ENCODE measurements at regions not wholly inside any gene's neighbourhood (a gene's known extent, or its start where the extent isn't known, plus 50 kb on each side); places are given as distances from the start of the nearest gene placed in this dataset.

DNA sequence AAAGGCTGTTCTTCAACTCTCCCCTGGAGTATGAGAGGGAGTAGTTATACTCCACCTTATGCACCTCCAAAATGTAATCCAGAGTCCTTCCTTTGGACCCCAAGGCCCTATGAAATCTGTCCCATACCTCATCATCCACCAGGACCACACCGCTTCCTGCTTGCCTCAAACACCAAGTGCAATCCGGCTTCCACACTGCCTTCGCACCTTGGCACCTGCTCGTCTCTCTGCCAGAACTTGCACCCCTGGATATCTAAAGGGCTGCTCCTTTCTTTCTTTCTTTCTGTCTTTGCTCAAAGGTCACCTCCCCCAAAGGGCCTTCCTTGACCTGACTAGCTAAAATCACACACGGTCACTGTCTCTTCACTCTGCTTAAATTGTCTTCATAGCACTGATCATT is 63.9 kb upstream of the SHB start:
- no peak for DNase-seq (ENCODE audit: low spot score)
- H3K27me3 Mint-ChIP-seq (ENCODE audit: unreplicated experiment), result peaks cover 3% of the 10 kb centered on the region
- H3K9me3 Mint-ChIP-seq (ENCODE audit: unreplicated experiment), result no peaks in the 10 kb centered on the region
- H3K27ac Mint-ChIP-seq (ENCODE audit: unreplicated experiment), result no peak overlapping the region
- no peaks in the 10 kb centered on the region for H3K4me1 Mint-ChIP-seq (ENCODE audit: unreplicated experiment)
- H3K4me3 Mint-ChIP-seq (ENCODE audit: unreplicated experiment), result no peak overlapping the region
- no peaks in the 10 kb centered on the region for H3K36me3 Mint-ChIP-seq (ENCODE audit: low read depth, unreplicated experiment)
- TF ChIP-seq, protein P1, sequence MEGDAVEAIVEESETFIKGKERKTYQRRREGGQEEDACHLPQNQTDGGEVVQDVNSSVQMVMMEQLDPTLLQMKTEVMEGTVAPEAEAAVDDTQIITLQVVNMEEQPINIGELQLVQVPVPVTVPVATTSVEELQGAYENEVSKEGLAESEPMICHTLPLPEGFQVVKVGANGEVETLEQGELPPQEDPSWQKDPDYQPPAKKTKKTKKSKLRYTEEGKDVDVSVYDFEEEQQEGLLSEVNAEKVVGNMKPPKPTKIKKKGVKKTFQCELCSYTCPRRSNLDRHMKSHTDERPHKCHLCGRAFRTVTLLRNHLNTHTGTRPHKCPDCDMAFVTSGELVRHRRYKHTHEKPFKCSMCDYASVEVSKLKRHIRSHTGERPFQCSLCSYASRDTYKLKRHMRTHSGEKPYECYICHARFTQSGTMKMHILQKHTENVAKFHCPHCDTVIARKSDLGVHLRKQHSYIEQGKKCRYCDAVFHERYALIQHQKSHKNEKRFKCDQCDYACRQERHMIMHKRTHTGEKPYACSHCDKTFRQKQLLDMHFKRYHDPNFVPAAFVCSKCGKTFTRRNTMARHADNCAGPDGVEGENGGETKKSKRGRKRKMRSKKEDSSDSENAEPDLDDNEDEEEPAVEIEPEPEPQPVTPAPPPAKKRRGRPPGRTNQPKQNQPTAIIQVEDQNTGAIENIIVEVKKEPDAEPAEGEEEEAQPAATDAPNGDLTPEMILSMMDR (IDR thresholded peaks at IDR 0.05; ENCODE audit: unreplicated experiment), result no peak

DNA sequence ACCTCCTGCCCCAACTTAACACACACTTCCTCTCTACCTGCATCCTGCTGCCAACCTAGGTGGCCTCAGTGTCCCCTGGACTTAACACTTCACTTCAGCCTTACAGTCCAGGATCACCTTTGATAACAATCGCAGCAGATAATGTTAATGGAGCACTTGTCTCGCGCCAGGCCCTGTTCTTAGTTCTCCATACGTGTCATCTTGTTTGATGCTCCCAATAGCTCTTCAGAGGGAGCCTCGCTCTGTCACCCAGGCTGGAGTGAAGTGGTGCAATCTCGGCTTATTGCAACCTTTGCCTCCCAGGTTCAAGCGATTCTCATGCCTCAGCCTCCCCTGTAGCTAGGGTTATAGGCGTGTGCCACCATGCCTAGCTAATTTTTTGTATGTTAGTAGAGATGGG is 62.7 kb upstream of the SHB start:
- Mint-ChIP-seq H3K9me3 (ENCODE audit: unreplicated experiment) (no peaks in the 10 kb centered on the region), H3K36me3 (ENCODE audit: low read depth, unreplicated experiment) (no peaks in the 10 kb centered on the region), H3K4me1 (ENCODE audit: unreplicated experiment) (no peaks in the 10 kb centered on the region), H3K4me3 (ENCODE audit: unreplicated experiment) (no peak overlapping the region), H3K27ac (ENCODE audit: unreplicated experiment) (no peak overlapping the region), H3K27me3 (ENCODE audit: unreplicated experiment) (peaks cover 3% of the 10 kb centered on the region)
- TF ChIP-seq, protein P1 (IDR thresholded peaks at IDR 0.05; ENCODE audit: unreplicated experiment), result no peak
- no peak for DNase-seq (ENCODE audit: low spot score)

DNA sequence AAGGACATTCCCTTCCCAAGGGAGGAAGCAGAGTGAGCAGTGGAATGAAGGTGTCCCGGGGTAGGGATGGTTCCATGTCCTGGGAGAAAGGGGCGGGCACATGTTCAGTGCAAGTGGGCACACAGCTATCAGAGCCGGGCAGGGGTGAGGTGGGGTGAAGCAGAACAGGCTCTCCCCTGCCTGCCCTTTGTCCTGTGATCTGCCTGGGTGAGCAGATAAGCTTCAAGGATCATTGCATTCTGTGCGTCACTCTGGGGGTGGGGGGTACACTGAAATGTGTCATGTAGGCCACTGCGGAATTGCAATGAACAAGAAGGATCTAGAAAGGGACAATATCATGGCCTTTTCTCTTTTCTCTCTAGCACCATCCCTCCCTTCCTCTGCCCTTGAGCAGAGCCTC is 61.7 kb upstream of the SHB start:
- Mint-ChIP-seq H3K4me3 (ENCODE audit: unreplicated experiment) (no peak overlapping the region), H3K4me1 (ENCODE audit: unreplicated experiment) (peaks cover 5% of the 10 kb centered on the region), H3K9me3 (ENCODE audit: unreplicated experiment) (no peaks in the 10 kb centered on the region), H3K27ac (ENCODE audit: unreplicated experiment) (no peak overlapping the region), H3K27me3 (ENCODE audit: unreplicated experiment) (peaks cover 3% of the 10 kb centered on the region), H3K36me3 (ENCODE audit: low read depth, unreplicated experiment) (no peaks in the 10 kb centered on the region)
- no peak for DNase-seq (ENCODE audit: low spot score)
- TF ChIP-seq, protein P1 (IDR thresholded peaks at IDR 0.05; ENCODE audit: unreplicated experiment), result no peak

DNA sequence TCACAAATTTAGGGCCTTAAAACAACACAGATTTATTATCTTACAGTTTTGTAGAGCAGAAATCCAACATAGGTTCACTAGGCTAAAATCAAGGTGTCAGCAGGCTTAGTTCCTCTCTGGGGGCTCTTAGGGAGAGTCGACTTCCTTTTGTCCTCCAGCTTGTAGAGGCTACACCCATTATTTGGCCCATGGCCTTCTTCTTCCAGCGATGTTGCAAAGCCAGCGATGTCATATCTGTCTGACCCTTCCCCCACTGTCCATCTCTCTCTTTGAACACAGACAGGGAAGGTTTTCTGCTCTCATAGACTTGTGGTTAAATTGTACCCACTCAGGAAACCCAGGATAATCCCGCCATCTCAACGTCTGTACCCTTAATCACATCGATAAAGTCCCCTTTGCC is 60.3 kb upstream of the SHB start:
- peaks cover 4% of the 10 kb centered on the region for H3K36me3 Mint-ChIP-seq (ENCODE audit: low read depth, unreplicated experiment)
- peaks cover 5% of the 10 kb centered on the region for H3K4me1 Mint-ChIP-seq (ENCODE audit: unreplicated experiment)
- H3K9me3 Mint-ChIP-seq (ENCODE audit: unreplicated experiment), result no peaks in the 10 kb centered on the region
- no peak overlapping the region for H3K4me3 Mint-ChIP-seq (ENCODE audit: unreplicated experiment)
- DNase-seq (ENCODE audit: low spot score), result no peak
- TF ChIP-seq, protein P1 (IDR thresholded peaks at IDR 0.05; ENCODE audit: unreplicated experiment), result no peak
- no peak overlapping the region for H3K27ac Mint-ChIP-seq (ENCODE audit: unreplicated experiment)
- peaks cover 3% of the 10 kb centered on the region for H3K27me3 Mint-ChIP-seq (ENCODE audit: unreplicated experiment)

DNA sequence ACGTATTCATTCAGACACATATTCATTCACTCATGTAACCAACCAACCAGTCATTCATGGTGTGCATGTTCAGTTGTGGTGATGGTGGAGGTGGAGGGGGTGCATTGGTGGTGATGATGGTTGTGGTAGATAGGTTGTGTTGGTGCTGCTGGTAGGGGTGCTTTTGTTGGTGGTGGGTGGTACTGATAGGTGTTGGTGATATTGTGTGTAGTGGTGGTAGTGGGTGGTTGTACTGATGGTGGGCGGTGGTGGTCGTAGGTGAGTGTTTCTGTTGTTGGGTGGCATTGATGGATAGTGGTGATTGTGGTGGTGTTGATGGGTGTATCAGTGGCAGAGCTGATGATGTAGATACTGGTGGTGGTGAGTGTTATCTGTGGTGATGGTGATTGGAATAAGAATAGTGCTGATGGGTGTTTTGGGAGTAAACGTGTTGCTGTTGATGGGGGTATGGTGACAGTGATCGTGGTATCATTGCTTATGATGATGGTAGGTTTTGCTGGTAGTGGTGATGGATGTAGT is 59.8 kb upstream of the SHB start:
- H3K36me3 Mint-ChIP-seq (ENCODE audit: low read depth, unreplicated experiment), result peaks cover 4% of the 10 kb centered on the region

More for the DNA sequence above, 59.8 kb upstream of the SHB start:
- Mint-ChIP-seq H3K9me3 (ENCODE audit: unreplicated experiment) (no peaks in the 10 kb centered on the region), H3K4me1 (ENCODE audit: unreplicated experiment) (peaks cover 5% of the 10 kb centered on the region), H3K27me3 (ENCODE audit: unreplicated experiment) (peaks cover 3% of the 10 kb centered on the region), H3K4me3 (ENCODE audit: unreplicated experiment) (no peak overlapping the region), H3K27ac (ENCODE audit: unreplicated experiment) (no peak overlapping the region)
- TF ChIP-seq, protein P1 (IDR thresholded peaks at IDR 0.05; ENCODE audit: unreplicated experiment), result no peak
- no peak for DNase-seq (ENCODE audit: low spot score)
